GM12892 (cell line): ENCODE measurements at regions not wholly inside any gene's neighbourhood (a gene's known extent, or its start where the extent isn't known, plus 50 kb on each side); places are given as distances from the start of the nearest gene placed in this dataset.

Experiments
- POLR2A ChIP-seq: IDR thresholded peaks from 2 replicates; pipeline ENCODE4 v1.6.1; 2011; ENCODE audit warnings: low read depth, low read length, control low read depth
- POLR2AphosphoS5 ChIP-seq: IDR thresholded peaks from 2 replicates; pipeline ENCODE4 v1.6.1; 2011; ENCODE audit warnings: low read depth, low read length, control low read depth

DNA sequence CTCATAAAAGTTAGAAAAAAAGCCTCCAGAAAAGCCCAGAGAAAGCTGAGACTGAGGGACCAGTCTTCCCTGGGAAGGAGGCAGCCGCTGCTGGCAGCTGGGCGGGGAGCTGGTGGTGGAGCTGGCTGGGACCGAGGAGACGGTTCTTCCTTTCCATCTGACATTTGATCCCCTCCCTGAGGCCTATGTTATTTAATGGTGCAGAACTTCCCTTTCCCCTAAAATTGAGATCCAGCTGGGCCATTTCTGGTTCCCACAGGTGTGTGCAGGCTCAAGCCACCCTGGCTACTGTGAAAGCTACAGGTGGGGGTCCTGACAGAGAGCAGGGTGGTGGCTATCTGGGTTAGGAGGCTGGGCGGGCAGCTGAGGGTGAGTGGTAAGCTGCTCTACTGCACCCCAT lies 81.5 kb upstream of the FZD7 start:
- TF ChIP-seq POLR2A (no peak), POLR2AphosphoS5 (no peak)
